ENCODE measurements at regions not wholly inside any gene's neighbourhood (a gene's known extent, or its start where the extent isn't known, plus 50 kb on each side); places are given as distances from the start of the nearest gene placed in this dataset.
"Not testable (repeated sequence)": the region's sequence is repeated elsewhere in the genome, so short reads cannot be mapped to it uniquely, and the experiment has no call there.

DNA sequence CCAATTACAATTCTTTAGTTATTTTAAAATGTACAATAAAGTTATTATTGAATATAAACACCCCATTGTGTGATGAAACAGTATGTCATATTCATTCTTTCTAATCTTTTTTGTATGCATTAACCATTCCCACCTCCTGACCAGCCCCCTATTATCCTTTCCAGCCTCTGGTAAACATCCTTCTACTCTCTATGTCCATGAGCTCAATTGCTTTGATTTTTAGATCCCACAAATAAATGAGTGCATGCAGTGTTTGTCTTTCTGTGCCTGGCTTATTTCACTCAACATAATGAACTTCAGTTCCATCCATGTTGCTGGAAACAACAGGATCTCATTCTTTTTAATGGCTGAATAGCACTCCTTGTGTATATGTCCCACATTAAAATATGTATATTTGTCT lies 1858.9 kb upstream of the C9orf72 start:
- TF ChIP-seq, protein P1, sequence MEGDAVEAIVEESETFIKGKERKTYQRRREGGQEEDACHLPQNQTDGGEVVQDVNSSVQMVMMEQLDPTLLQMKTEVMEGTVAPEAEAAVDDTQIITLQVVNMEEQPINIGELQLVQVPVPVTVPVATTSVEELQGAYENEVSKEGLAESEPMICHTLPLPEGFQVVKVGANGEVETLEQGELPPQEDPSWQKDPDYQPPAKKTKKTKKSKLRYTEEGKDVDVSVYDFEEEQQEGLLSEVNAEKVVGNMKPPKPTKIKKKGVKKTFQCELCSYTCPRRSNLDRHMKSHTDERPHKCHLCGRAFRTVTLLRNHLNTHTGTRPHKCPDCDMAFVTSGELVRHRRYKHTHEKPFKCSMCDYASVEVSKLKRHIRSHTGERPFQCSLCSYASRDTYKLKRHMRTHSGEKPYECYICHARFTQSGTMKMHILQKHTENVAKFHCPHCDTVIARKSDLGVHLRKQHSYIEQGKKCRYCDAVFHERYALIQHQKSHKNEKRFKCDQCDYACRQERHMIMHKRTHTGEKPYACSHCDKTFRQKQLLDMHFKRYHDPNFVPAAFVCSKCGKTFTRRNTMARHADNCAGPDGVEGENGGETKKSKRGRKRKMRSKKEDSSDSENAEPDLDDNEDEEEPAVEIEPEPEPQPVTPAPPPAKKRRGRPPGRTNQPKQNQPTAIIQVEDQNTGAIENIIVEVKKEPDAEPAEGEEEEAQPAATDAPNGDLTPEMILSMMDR (IDR thresholded peaks at IDR 0.05) = no peak
- no peak overlapping the region for H3K4me3 ChIP-seq
- peaks cover 0 to 22% (median 0%) of the 10 kb centered on the region in 11 donors for H3K9me3 ChIP-seq
- intact Hi-C loops (cut with DNase I) = no loop called here
- no peaks in the 10 kb centered on the region for H3K36me3 ChIP-seq
- DNase-seq (no peak), ATAC-seq (no peak)
- H3K4me1 ChIP-seq = no peaks in the 10 kb centered on the region
- H3K27me3 ChIP-seq = no peaks in the 10 kb centered on the region
- H3K27ac ChIP-seq = no peak overlapping the region

DNA sequence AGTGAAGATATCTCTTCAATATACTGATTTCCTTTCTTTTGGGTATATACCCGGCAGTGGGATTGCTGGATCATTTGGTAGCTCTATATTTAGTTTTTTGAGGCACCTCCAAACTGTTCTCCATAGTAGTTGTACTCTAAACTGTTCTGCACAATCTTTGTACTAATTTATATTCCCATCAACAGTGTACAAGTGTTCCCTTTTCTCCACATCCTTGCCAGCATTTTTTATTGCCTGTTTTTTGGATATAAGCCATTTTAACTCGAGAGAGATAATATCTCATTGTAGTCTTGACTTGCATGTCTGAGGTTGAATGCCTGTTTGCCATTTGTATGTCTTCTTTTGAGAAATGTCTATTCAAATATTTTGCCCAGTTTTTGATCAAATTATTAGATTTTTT lies 1859.4 kb upstream of the C9orf72 start:
- H3K27ac ChIP-seq; H3K4me1 ChIP-seq; H3K4me3 ChIP-seq; H3K36me3 ChIP-seq; ATAC-seq; intact Hi-C loops (cut with DNase I); DNase-seq; H3K27me3 ChIP-seq: not testable (repeated sequence)
- 44 to 49% methylated on average over 2 of the region's 2 CpGs for WGBS, 2 donors
- H3K9me3 ChIP-seq = peaks cover 0 to 22% (median 0%) of the 10 kb centered on the region in 11 donors

DNA sequence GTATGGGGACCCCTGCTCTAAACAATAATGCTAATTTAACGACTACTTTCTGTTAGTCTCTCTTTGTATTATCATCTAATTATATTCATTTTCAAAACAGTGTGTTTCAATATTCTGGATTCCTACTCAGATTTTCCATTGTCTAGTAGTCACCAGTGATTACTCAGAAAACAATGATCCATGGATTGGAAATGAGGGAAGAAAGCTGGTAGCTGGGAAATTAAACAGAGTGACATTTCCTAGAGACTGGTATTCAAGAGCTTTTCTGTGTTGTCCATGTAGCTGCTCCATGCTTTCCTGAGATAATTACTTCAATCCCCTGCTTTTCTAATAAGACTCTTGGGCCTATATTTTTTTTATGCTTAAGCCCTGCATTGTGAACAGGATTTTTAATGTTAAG lies 1862.1 kb upstream of the C9orf72 start:
- Histone ChIP-seq H3K4me3 (no peak overlapping the region), H3K27ac (no peak overlapping the region), H3K27me3 (no peaks in the 10 kb centered on the region), H3K36me3 (no peaks in the 10 kb centered on the region), H3K9me3 (peaks cover 0 to 12% (median 0%) of the 10 kb centered on the region in 11 donors), H3K4me1 (no peaks in the 10 kb centered on the region)
- intact Hi-C loops (cut with DNase I) = no loop called here
- TF ChIP-seq, protein P1 (IDR thresholded peaks at IDR 0.05) = no peak
- no peak for ATAC-seq
- DNase-seq = no peak
- 70 to 73% methylated on average over 1 of the region's 1 CpG for WGBS, 2 donors

DNA sequence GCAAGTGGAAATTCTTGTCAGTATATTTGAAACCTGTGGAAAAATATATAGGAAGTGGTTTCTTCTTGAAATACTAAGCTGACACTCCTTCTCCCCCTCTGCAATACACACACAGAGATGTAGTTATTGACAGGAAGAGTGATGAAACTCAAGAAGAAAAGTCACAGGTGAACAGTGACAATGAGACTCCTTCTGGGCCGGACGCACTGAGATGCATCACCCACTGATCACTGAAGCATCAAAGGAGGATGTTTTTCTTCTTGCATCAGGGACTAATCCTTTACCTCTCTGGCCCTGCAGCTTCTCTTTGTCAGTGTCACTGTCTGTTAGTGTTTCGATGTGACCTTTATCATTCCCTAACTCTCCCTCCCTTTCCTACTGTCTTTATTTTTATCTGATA lies 1864.2 kb upstream of the C9orf72 start:
- ATAC-seq = no peak
- WGBS, 2 donors = 44 to 61% methylated on average over 3 of the region's 3 CpGs

DNA sequence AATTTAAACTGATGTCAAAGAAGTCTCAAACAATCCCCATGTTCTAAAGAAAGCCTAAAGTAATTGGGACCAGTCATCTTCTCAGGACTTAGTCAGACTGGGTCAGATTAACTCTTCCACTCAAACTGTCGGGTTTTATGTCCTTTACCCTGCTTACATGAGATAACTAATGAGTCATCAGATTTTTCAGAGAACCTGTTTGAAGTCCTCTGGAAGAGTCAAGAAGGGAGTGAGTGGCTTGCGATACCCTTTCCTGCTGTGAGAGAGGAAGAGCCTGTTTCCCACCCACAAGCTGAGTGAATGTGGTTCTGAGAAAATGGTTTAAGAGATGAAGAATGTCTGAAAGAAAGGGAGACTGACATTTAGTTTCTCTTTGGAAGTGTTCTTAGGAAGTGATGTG lies 1866.7 kb upstream of the C9orf72 start:
- Histone ChIP-seq H3K4me1 (no peaks in the 10 kb centered on the region), H3K36me3 (no peaks in the 10 kb centered on the region), H3K9me3 (peaks cover 0 to 5% (median 0%) of the 10 kb centered on the region in 11 donors), H3K27me3 (no peaks in the 10 kb centered on the region), H3K4me3 (no peak overlapping the region), H3K27ac (no peak overlapping the region)
- TF ChIP-seq, protein P1 (IDR thresholded peaks at IDR 0.05) = no peak
- intact Hi-C loops (cut with DNase I) = no loop called here
- WGBS, 2 donors = 37 to 38% methylated on average over 2 of the region's 2 CpGs
- no peak for DNase-seq
- no peak for ATAC-seq

More for the DNA sequence above, 1864.2 kb upstream of the C9orf72 start:
- DNase-seq = no peak
- Histone ChIP-seq H3K4me3 (no peak overlapping the region), H3K27me3 (no peaks in the 10 kb centered on the region), H3K27ac (no peak overlapping the region), H3K9me3 (peaks cover 0 to 5% (median 0%) of the 10 kb centered on the region in 11 donors), H3K4me1 (no peaks in the 10 kb centered on the region), H3K36me3 (no peaks in the 10 kb centered on the region)
- intact Hi-C loops (cut with DNase I) = no loop called here
- TF ChIP-seq, protein P1 (IDR thresholded peaks at IDR 0.05) = no peak
